Brain microvascular endothelial cell (primary cell): ENCODE measurements at regions not wholly inside any gene's neighbourhood (a gene's known extent, or its start where the extent isn't known, plus 50 kb on each side); places are given as distances from the start of the nearest gene placed in this dataset.

Experiments
- DNase-seq: peaks from one replicate; pipeline ENCODE4 v3.0.0-alpha.2; 2020
- H3K27ac ChIP-seq: fragments of 250-450 bp; sonication (Bioruptor Pico); 2 replicates; pipeline ENCODE4 v1.5.1; 2020; ENCODE audit warnings: mild to moderate bottlenecking, moderate library complexity
- H3K27me3 ChIP-seq: fragments of 250-450 bp; sonication (Bioruptor Pico); replicated peaks from 2 replicates; pipeline ENCODE4 v1.5.1; 2020; ENCODE audit warnings: mild to moderate bottlenecking
- H3K36me3 ChIP-seq: fragments of 250-450 bp; sonication (Bioruptor Pico); replicated peaks from 2 replicates; pipeline ENCODE4 v1.5.1; 2020; ENCODE audit warnings: mild to moderate bottlenecking
- H3K4me3 ChIP-seq: 2 replicates; pipeline ENCODE4 v1.5.1; 2011; ENCODE audit warnings: low read depth, mild to moderate bottlenecking, control low read depth, low read length, moderate library complexity
- CTCF ChIP-seq: IDR thresholded peaks from 2 replicates; pipeline ENCODE4 v1.5.1; 2011; ENCODE audit warnings: low read depth, mild to moderate bottlenecking, moderate library complexity, low read length, control low read depth, inconsistent platforms; ENCODE audit errors: missing control alignments
- in situ Hi-C: cut with HindIII; loops from 2 replicates; pipeline ENCODE4 v1.10.0; 2017; ENCODE audit warnings: low sequenced_read_pairs, low pct_ligation_motif_present

- no peak overlapping the region for H3K27ac ChIP-seq
- H3K27me3 ChIP-seq, result no peaks in the 10 kb centered on the region
- in situ Hi-C loops, result no loop called here
- DNase-seq, result no peak
- TF ChIP-seq CTCF, result no peak
- no peaks in the 10 kb centered on the region for H3K36me3 ChIP-seq
- H3K4me3 ChIP-seq, result no peak overlapping the region
Observed at GRCh38 chr6:34616227-34616585, 60.1 kb upstream of the SPDEF start.

GRCh38 chr6:34615574-34616226, 59.6 kb upstream of the SPDEF start:
- no peak overlapping the region for H3K27ac ChIP-seq
- H3K36me3 ChIP-seq, result no peaks in the 10 kb centered on the region
- DNase-seq, result no peak
- no peaks in the 10 kb centered on the region for H3K27me3 ChIP-seq
- TF ChIP-seq CTCF, result no peak
- in situ Hi-C loops, result no loop called here
- no peak overlapping the region for H3K4me3 ChIP-seq

GRCh38 chr6:34610819-34611477, 54.8 kb upstream of the SPDEF start:
- H3K4me3 ChIP-seq, result no peak overlapping the region
- H3K27ac ChIP-seq, result peak overlapping the region; percentile 20
- TF ChIP-seq CTCF, result no peak
- H3K27me3 ChIP-seq, result no peaks in the 10 kb centered on the region
- H3K36me3 ChIP-seq, result peaks cover 2% of the 10 kb centered on the region
- DNase-seq, result peak; percentile 86
- in situ Hi-C loops, result no loop called here

GRCh38 chr6:34608321-34609091, 52.4 kb upstream of the SPDEF start:
- Histone ChIP-seq H3K4me3 (no peak overlapping the region), H3K27me3 (no peaks in the 10 kb centered on the region), H3K27ac (no peak overlapping the region), H3K36me3 (peaks cover 2% of the 10 kb centered on the region)
- TF ChIP-seq CTCF, result no peak
- in situ Hi-C loops, result no loop called here
- DNase-seq, result no peak

- peaks cover 2% of the 10 kb centered on the region for H3K36me3 ChIP-seq
- in situ Hi-C loops, result no loop called here
- no peak overlapping the region for H3K27ac ChIP-seq
- no peaks in the 10 kb centered on the region for H3K27me3 ChIP-seq
- TF ChIP-seq CTCF, result no peak
- no peak overlapping the region for H3K4me3 ChIP-seq
- DNase-seq, result no peak
Observed at GRCh38 chr6:34606477-34607265, 50.5 kb upstream of the SPDEF start.
